GM19023 (cell line): ENCODE measurements at regions not wholly inside any gene's neighbourhood (a gene's known extent, or its start where the extent isn't known, plus 50 kb on each side); places are given as distances from the start of the nearest gene placed in this dataset.
"Not testable (repeated sequence)": the region's sequence is repeated elsewhere in the genome, so short reads cannot be mapped to it uniquely, and the experiment has no call there.

Experiments
- ATAC-seq: cut with Tn5 transposase; IDR thresholded peaks from one replicate; pipeline ENCODE4 v1.9.1; 2021; ENCODE audit warnings: mild to moderate bottlenecking, moderate library complexity; ENCODE audit not compliant: unreplicated experiment

DNA sequence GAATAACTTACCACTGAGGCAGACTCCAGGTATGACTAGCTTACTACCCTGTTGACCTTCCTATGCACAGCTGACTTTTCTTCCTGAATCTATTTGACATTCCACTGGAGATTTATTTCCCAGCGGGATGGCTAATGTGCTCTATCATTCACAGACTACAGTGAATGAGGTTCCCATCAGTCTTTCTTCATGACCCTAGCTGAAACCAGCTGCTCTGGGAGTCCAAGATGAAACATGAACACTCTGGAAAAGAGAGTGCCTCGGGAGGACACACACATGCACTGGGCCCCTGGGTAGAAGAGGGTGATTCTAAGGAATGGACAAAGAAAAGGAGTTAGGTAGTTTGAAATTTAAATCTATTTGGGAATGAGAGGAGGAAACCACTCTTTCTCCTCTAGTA, 82.6 kb upstream of the DST start:
- ATAC-seq: no peak

DNA sequence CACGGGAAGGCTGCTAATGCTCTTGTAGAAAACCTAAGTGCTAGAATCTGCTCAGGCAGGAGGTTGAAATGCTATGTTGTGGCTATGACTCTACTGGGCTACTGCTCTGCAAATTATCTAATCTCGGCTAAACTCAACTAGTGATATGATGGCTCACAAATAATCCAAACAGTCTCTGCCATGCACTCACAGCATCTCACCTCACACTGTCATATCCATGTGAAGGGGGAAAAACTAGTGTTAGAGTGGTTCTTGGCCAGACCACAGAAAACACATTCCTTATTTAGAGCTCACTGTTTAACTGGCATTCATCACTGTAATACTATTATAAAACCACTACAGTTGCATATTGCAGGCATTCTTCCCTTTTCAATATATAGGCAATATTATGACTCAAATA, 81.8 kb upstream of the DST start:
- no peak for ATAC-seq

DNA sequence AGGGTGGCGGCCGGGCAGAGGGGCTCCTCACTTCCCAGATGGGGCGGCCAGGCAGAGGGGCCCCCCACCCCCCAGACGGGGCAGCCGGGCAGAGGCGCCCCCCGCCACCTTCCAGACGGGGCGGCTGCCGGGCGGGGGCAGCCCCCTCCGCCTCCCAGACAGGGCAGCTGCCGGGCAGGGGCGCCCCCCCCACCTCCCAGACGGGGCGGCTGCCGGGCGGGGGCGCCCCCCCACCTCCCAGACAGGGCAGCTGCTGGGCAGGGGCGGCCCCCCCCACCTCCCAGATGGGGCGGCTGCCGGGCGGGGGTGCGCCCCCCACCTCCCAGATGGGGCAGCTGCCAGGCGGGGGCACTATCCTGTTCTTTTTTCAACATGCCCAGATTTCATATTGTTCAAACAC, 78.2 kb upstream of the DST start:
- no peak for ATAC-seq

DNA sequence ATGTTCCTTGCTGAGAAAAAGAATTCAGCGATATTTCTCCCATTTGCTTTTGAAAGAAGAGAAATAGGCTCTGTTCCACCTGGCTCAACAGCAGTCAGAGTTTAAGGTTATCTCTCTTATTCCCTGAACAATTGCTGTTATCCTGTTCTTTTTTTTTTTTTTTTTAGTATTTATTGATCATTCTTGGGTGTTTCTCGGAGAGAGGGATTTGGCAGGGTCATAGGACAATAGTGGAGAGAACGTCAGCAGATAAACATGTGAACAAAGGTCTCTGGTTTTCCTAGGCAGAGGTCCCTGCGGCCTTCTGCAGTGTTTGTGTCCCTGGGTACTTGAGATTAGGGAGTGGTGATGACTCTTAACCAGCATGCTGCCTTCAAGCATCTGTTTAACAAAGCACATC, 77.5 kb upstream of the DST start:
- not testable (repeated sequence) for ATAC-seq

- ATAC-seq: not testable (repeated sequence)
Measured at GRCh38 chr6:56719315-56720058, 76.8 kb upstream of the DST start.

DNA sequence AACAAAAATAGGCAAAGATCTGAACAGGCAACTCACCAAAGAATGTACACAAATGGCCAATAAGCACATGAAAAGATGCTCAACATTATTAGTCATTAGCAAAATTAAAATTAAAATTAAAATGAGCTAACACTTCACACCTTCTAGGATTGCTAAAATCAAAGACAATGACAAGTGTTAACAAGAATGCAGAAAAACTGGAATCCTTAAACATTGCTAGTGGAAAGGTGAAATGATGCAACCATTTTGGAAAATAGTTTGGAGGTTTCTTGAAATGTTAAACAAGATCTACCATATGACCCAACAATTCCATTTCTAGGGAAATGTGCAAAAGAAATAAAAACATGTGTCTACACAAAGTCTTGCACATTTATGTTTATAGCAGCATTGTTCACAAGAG, 75.5 kb upstream of the DST start:
- no peak for ATAC-seq

- ATAC-seq: no peak
Measured at GRCh38 chr6:56716229-56716628, 73.5 kb upstream of the DST start.

DNA sequence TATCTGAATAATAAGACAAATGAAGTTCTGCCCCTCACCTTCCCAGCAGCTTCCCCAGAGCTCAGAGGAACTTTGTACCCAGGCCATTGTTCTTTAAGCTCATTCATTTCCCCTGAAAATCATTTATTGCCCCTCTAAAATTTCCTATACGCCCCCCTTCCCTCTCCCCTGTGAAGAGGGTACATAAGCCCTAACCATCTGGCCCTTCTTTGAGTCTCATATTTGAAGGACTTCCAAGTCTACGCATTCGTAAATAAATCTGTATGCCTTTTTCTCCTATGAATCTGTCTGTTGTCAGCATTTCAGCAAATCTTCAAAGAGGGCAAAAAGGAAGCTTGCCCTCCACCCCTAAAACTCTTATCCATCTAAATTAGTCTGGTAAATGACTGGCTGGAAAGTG, 73.1 kb upstream of the DST start:
- no peak for ATAC-seq

DNA sequence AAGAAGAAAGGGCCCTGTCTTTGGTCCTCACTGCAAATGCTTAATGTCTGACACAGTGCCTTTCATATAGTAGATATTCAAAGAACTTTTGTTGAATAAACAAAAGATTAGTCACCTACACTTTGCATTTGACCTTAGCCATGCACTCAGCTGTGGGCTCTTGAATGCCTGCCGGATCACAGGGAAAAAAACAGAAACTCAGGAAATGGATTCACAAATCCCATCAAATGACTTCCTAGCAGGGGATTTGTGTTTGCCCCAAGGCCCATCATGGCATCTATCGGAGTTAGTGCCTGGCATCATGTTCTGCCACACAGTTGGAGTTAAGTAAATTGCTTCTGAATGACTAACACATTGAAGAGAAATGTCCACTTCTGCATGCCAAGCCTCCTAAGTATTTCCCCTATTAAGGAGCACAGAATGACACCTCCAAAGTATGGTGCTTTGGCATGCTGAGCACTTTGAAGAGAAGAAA, 72.3 kb upstream of the DST start:
- no peak for ATAC-seq

- no peak for ATAC-seq
Measured at GRCh38 chr6:56714273-56714672, 71.6 kb upstream of the DST start.

GRCh38 chr6:56713254-56713672, 70.6 kb upstream of the DST start:
- no peak for ATAC-seq

DNA sequence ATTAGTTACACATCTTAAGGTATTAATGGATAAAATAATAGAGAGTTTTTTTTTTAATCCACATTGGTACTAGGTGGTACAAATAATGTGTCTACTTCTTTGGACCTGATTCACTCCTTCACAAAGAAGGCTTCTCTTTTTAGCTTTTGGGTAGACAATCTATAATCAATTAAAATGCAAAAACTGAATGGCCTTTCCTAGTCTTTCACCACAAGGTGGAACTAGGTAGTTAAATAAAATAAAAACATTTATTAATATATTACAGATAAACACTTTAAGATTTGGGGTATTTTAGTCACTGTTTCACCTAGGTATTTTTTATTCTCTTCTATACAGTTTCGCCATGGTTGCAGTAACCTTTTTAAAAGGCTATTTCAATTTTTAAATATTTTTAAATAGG, 68.3 kb upstream of the DST start:
- no peak for ATAC-seq

- ATAC-seq: no peak
Measured at GRCh38 chr6:56709650-56710049, 67.0 kb upstream of the DST start.

- no peak for ATAC-seq
Measured at GRCh38 chr6:56708810-56709597, 66.3 kb upstream of the DST start.

DNA sequence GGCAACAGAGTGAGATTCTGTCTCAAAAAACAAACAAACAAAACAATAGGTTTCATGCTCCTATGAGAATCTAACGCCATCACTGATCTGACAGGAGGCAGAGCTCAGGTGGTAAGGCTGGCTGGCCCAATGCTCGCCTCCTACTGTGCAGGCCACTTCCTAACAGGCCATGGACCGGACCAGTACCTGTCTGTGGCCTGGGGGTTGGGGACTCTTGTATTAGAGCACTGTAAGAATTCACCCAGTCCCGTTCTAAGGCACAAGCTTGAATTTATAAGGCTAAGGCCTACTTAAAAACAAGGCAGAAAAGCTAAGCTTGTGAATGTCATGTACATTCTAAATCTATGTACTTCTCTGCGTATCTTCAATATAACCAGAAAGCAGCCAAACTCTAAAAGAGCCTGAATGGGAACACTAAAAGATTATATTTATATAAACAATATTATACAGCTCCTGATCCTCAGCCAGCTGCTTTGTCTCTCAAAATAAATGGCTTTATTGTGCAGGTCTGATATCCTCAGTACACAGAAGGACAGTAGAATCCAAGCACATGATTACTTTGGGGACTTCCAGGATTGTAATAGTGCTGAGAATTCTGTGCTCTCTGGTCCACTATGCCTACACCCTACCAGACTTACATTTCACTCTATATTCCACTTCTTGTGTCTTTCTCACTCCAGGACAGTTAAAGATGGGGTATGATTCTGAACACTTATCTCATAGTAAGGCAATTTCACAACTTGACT, 64.5 kb upstream of the DST start:
- no peak for ATAC-seq

- ATAC-seq: no peak
Measured at GRCh38 chr6:56699066-56699654, 56.5 kb upstream of the DST start.

- ATAC-seq: no peak
Measured at GRCh38 chr6:56695702-56696101, 53.0 kb upstream of the DST start.

DNA sequence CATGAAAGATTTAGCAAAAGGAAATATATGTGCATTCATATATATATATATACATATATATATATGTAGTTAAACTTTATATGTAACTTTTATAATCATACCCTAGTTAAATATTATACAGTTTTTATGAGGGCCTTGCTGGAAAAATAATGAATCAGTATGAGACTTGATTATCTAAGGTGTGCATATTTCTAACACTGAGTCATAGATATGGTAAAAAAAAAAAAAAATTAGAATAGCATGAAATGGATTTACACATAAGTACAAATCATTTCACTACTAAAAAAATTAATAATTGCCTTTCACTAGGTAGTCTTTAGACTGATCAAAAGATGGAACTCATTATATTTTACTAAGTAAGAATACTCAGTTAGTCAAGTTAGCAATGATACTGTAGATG, 51.3 kb upstream of the DST start:
- no peak for ATAC-seq

GRCh38 chr6:56693246-56693607, 50.5 kb upstream of the DST start:
- no peak for ATAC-seq

- ATAC-seq: no peak
Measured at GRCh38 chr6:56692523-56693245, 50.0 kb upstream of the DST start.
